ENCODE measurements at regions not wholly inside any gene's neighbourhood (a gene's known extent, or its start where the extent isn't known, plus 50 kb on each side); places are given as distances from the start of the nearest gene placed in this dataset.
"Not testable (repeated sequence)": the region's sequence is repeated elsewhere in the genome, so short reads cannot be mapped to it uniquely, and the experiment has no call there.

DNA sequence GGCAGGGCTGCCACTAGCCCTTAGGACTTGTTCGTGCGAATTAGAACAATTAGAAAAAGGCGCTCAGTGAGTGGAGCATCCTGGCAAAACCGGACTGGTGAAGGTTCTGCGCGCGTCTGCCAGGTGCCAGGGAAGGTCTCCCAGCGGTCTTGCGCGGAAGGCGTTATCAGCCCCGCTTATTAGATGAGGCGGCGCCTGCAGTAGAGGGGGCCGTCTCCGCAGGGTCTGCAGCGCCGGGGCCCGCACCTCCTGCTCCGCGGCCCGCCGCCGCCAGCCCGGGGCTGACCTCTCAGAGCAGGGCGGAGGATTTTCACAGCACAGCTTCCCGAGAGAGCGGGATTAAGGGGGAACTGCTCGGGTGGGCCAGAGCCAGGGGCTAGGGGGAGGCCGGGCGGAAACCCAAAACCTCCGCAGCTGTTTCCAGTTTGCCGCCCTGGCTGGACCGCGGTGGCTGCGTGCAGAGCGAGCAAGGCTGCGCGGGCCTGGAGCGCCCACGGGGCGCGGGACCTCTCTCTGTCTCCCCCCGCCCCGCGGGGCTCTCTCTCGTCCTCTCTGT is 155.2 kb downstream of the FOXD2 start:
- Histone ChIP-seq H3K4me1 (ENCODE audit: control insufficient read depth, insufficient read depth, low read length) (peaks cover 3% of the 10 kb centered on the region), H3K27me3 (ENCODE audit: control insufficient read depth, insufficient read depth, low read length) (peaks cover 52% of the 10 kb centered on the region), H3K9ac (ENCODE audit: low read depth, low read length) (peak overlapping the region; percentile 24), H3K36me3 (ENCODE audit: control insufficient read depth, insufficient read depth, low read length) (no peaks in the 10 kb centered on the region), H3K9me3 (ENCODE audit: control insufficient read depth, insufficient read depth, low read length) (no peaks in the 10 kb centered on the region), H3K4me3 (ENCODE audit: low read depth, low read length) (peak overlapping the region; percentile 46)

DNA sequence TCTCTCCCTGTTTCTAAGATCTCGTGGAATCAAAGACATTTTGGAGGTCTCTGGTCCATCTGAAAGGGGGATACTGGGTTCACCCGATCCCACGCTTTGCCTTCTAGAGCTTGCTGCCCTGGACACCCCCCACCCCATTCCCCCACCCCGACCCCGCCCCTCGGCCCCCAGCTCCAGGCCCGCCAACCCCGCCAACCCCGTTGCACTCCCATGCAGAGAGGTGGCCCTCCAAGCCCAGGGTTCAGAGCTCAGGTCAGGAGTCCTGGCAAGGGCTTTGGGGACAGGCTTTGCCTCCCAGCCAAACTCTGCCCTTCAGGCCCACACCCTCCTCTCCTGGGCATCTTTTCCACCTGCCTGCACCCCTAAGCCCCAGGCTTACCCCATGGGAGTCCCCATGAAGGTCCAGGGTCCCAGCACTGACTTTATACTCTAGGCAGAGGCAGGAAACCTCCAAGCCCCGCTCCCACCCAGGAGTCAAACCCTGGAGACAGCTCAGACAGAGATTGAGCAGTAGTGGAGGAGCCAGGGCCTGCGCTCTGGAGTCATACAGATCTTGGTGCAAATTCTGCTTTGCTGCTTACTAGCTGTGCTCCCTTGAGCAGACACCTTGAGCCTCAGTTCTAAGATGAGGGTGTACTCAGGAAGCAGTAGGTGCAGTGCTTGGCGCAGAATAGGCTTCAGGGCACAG is 155.9 kb downstream of the FOXD2 start:
- H3K9me3 ChIP-seq (ENCODE audit: control insufficient read depth, insufficient read depth, low read length) = no peaks in the 10 kb centered on the region
- no peaks in the 10 kb centered on the region for H3K36me3 ChIP-seq (ENCODE audit: control insufficient read depth, insufficient read depth, low read length)
- peak overlapping the region; percentile 24 for H3K9ac ChIP-seq (ENCODE audit: low read depth, low read length)
- peaks cover 52% of the 10 kb centered on the region for H3K27me3 ChIP-seq (ENCODE audit: control insufficient read depth, insufficient read depth, low read length)
- H3K4me1 ChIP-seq (ENCODE audit: control insufficient read depth, insufficient read depth, low read length) = peaks cover 3% of the 10 kb centered on the region
- H3K4me3 ChIP-seq (ENCODE audit: low read depth, low read length) = peak overlapping the region; percentile 46

DNA sequence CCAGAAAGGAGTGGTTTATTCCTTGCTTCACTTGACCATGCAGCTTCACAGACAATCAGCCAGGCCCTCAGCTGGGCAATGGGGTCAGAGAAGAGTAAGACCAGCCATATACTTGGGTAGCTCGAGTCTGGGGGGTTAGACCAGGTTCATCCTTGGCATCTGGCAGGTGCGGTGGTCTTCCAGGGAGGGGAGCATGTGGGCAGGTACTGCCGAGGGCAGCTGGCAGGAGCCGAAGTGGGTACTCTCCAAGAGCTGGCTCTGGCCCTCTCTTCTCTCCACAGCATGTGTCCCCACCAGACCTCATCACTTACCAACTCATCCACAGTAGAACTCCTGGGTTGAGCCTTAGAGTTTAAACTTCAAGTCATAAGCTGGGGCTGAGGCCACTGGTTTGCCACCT is 156.8 kb downstream of the FOXD2 start:
- Histone ChIP-seq H3K27me3 (ENCODE audit: control insufficient read depth, insufficient read depth, low read length) (peaks cover 48% of the 10 kb centered on the region), H3K9me3 (ENCODE audit: control insufficient read depth, insufficient read depth, low read length) (no peaks in the 10 kb centered on the region), H3K36me3 (ENCODE audit: control insufficient read depth, insufficient read depth, low read length) (no peaks in the 10 kb centered on the region), H3K4me3 (ENCODE audit: low read depth, low read length) (no peak overlapping the region), H3K9ac (ENCODE audit: low read depth, low read length) (no peak overlapping the region), H3K4me1 (ENCODE audit: control insufficient read depth, insufficient read depth, low read length) (peaks cover 3% of the 10 kb centered on the region)

GRCh38 chr1:47596328-47596727 is 158.5 kb downstream of the FOXD2 start:
- peaks cover 5% of the 10 kb centered on the region for H3K9me3 ChIP-seq (ENCODE audit: control insufficient read depth, insufficient read depth, low read length)
- H3K27me3 ChIP-seq (ENCODE audit: control insufficient read depth, insufficient read depth, low read length) = peaks cover 39% of the 10 kb centered on the region
- H3K4me1 ChIP-seq (ENCODE audit: control insufficient read depth, insufficient read depth, low read length) = peaks cover 3% of the 10 kb centered on the region
- H3K36me3 ChIP-seq (ENCODE audit: control insufficient read depth, insufficient read depth, low read length) = no peaks in the 10 kb centered on the region
- H3K9ac ChIP-seq (ENCODE audit: low read depth, low read length) = no peak overlapping the region
- no peak overlapping the region for H3K4me3 ChIP-seq (ENCODE audit: low read depth, low read length)

- H3K4me1 ChIP-seq (ENCODE audit: control insufficient read depth, insufficient read depth, low read length) = no peaks in the 10 kb centered on the region
- peaks cover 19% of the 10 kb centered on the region for H3K27me3 ChIP-seq (ENCODE audit: control insufficient read depth, insufficient read depth, low read length)
- H3K9me3 ChIP-seq (ENCODE audit: control insufficient read depth, insufficient read depth, low read length) = peaks cover 5% of the 10 kb centered on the region
- no peaks in the 10 kb centered on the region for H3K36me3 ChIP-seq (ENCODE audit: control insufficient read depth, insufficient read depth, low read length)
- no peak overlapping the region for H3K9ac ChIP-seq (ENCODE audit: low read depth, low read length)
- H3K4me3 ChIP-seq (ENCODE audit: low read depth, low read length) = no peak overlapping the region
Measured at GRCh38 chr1:47598357-47598756, 160.5 kb downstream of the FOXD2 start.

GRCh38 chr1:47599777-47600176 is 161.9 kb downstream of the FOXD2 start:
- Histone ChIP-seq H3K9me3 (ENCODE audit: control insufficient read depth, insufficient read depth, low read length) (peaks cover 5% of the 10 kb centered on the region), H3K36me3 (ENCODE audit: control insufficient read depth, insufficient read depth, low read length) (no peaks in the 10 kb centered on the region), H3K4me1 (ENCODE audit: control insufficient read depth, insufficient read depth, low read length) (no peaks in the 10 kb centered on the region), H3K4me3 (ENCODE audit: low read depth, low read length) (no peak overlapping the region), H3K27me3 (ENCODE audit: control insufficient read depth, insufficient read depth, low read length) (peaks cover 6% of the 10 kb centered on the region), H3K9ac (ENCODE audit: low read depth, low read length) (no peak overlapping the region)

DNA sequence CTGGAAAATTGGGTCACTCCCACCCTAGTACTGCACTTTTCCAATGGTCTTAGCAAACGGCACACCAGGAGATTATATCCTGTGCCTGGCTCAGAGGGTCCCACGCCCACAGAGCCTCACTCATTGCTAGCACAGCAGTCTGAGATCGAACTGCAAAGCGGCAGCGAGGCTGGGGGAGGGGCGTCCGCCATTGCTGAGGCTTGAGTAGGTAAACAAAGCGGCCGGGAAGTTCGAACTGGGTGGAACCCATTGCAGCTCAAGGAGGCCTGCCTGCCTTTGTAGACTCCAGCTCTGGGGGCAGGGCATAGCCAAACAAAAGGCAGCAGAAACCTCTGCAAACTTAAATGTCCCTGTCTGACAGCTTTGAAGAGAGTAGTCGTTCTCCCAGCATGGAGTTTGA is 164.6 kb downstream of the FOXD2 start:
- not testable (repeated sequence) for H3K9ac ChIP-seq (ENCODE audit: low read depth, low read length); H3K4me3 ChIP-seq (ENCODE audit: low read depth, low read length); H3K36me3 ChIP-seq (ENCODE audit: control insufficient read depth, insufficient read depth, low read length); H3K4me1 ChIP-seq (ENCODE audit: control insufficient read depth, insufficient read depth, low read length); H3K9me3 ChIP-seq (ENCODE audit: control insufficient read depth, insufficient read depth, low read length); H3K27me3 ChIP-seq (ENCODE audit: control insufficient read depth, insufficient read depth, low read length)

GRCh38 chr1:47604869-47605268 is 167.0 kb downstream of the FOXD2 start:
- H3K9ac ChIP-seq (ENCODE audit: low read depth, low read length); H3K27me3 ChIP-seq (ENCODE audit: control insufficient read depth, insufficient read depth, low read length); H3K4me3 ChIP-seq (ENCODE audit: low read depth, low read length); H3K36me3 ChIP-seq (ENCODE audit: control insufficient read depth, insufficient read depth, low read length); H3K4me1 ChIP-seq (ENCODE audit: control insufficient read depth, insufficient read depth, low read length); H3K9me3 ChIP-seq (ENCODE audit: control insufficient read depth, insufficient read depth, low read length): not testable (repeated sequence)

DNA sequence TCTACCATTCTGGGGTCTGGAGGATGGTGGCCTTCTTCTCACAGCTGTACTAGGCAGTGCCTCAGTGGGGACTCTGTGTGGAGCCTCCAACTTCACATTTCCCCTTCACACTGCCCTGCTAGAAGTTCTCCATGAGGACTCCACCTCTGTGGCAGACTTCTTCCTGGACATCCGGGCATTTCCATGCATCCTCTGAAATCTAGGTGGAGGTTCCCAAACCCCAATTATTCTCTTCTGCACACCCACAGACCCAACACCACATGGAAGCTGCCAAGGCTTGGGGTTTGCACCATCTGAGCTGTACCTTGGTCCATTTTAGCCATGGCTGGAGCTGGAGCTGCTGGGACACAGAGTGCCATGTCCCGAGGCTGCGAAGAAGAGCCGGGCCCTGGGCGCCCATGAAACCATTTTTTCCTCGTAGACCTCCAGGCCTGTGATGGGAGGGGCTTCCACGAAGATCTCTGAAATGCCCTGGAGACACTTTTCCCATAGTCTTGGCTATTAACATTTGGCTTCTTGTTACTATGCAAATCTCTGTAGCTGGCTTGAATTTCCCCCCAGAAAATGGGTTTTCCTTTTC is 170.5 kb downstream of the FOXD2 start:
- Histone ChIP-seq H3K4me3 (ENCODE audit: low read depth, low read length) (no peak overlapping the region), H3K27me3 (ENCODE audit: control insufficient read depth, insufficient read depth, low read length) (no peaks in the 10 kb centered on the region), H3K9me3 (ENCODE audit: control insufficient read depth, insufficient read depth, low read length) (no peaks in the 10 kb centered on the region), H3K4me1 (ENCODE audit: control insufficient read depth, insufficient read depth, low read length) (no peaks in the 10 kb centered on the region), H3K9ac (ENCODE audit: low read depth, low read length) (no peak overlapping the region), H3K36me3 (ENCODE audit: control insufficient read depth, insufficient read depth, low read length) (no peaks in the 10 kb centered on the region)

DNA sequence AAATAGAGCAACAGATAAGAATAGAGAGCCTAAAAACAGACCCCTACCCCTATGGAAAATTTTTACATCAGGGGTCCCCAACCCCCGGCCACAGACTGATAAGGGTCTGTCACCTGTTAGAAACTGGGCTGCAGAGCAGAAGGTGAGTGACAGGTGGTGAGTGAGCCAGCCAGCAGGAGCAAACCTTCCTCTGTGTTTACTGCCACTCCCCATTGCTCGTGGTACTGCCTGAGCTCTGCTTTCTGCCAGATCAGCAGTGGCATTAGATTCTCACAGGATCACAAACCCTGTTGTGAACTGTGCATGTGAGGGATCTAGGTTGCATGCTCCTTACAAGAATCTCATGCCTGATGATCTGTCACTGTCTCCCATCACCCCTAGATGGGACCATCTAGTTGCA is 174.1 kb downstream of the FOXD2 start:
- no peaks in the 10 kb centered on the region for H3K36me3 ChIP-seq (ENCODE audit: control insufficient read depth, insufficient read depth, low read length)
- H3K27me3 ChIP-seq (ENCODE audit: control insufficient read depth, insufficient read depth, low read length) = peaks cover 6% of the 10 kb centered on the region
- H3K9me3 ChIP-seq (ENCODE audit: control insufficient read depth, insufficient read depth, low read length) = no peaks in the 10 kb centered on the region
- no peaks in the 10 kb centered on the region for H3K4me1 ChIP-seq (ENCODE audit: control insufficient read depth, insufficient read depth, low read length)
- no peak overlapping the region for H3K4me3 ChIP-seq (ENCODE audit: low read depth, low read length)
- H3K9ac ChIP-seq (ENCODE audit: low read depth, low read length) = no peak overlapping the region

- Histone ChIP-seq H3K27me3 (ENCODE audit: control insufficient read depth, insufficient read depth, low read length) (peaks cover 6% of the 10 kb centered on the region), H3K9ac (ENCODE audit: low read depth, low read length) (no peak overlapping the region), H3K36me3 (ENCODE audit: control insufficient read depth, insufficient read depth, low read length) (no peaks in the 10 kb centered on the region), H3K9me3 (ENCODE audit: control insufficient read depth, insufficient read depth, low read length) (no peaks in the 10 kb centered on the region), H3K4me3 (ENCODE audit: low read depth, low read length) (no peak overlapping the region), H3K4me1 (ENCODE audit: control insufficient read depth, insufficient read depth, low read length) (no peaks in the 10 kb centered on the region)
Measured at GRCh38 chr1:47612819-47613218, 175.0 kb downstream of the FOXD2 start.

DNA sequence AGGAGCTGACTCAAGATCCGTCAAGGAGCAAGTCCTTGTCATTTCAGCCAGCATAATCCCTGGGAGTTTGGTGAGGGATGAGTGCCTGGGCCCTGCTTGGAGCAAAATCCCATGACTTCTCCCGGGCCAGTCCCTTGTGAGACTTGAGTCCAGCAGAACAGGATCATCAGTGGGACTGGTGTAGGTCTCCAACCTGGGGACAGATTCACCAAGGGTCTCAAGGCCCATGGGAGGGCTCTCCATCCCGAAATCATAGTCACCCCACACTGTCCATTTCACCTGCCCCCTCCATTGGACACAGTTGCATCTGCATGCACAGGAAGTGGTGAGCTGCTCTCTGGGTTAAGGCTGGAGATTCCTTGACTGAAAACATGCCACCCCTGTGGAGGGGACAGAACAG is 178.2 kb downstream of the FOXD2 start:
- Histone ChIP-seq H3K9me3 (ENCODE audit: control insufficient read depth, insufficient read depth, low read length) (no peaks in the 10 kb centered on the region), H3K9ac (ENCODE audit: low read depth, low read length) (no peak overlapping the region), H3K27me3 (ENCODE audit: control insufficient read depth, insufficient read depth, low read length) (peaks cover 6% of the 10 kb centered on the region), H3K36me3 (ENCODE audit: control insufficient read depth, insufficient read depth, low read length) (no peaks in the 10 kb centered on the region), H3K4me1 (ENCODE audit: control insufficient read depth, insufficient read depth, low read length) (no peaks in the 10 kb centered on the region), H3K4me3 (ENCODE audit: low read depth, low read length) (no peak overlapping the region)

Data from iPS-15b (cell line).